HepG2 (cell line): ENCODE measurements at regions not wholly inside any gene's neighbourhood (a gene's known extent, or its start where the extent isn't known, plus 50 kb on each side); places are given as distances from the start of the nearest gene placed in this dataset.

Source experiments
- ATAC-seq: fragments of 200-7000 bp; cut with Tn5 transposase; 3 replicates; pipeline ENCODE4 v1.9.1; 2020; ENCODE audit warnings: mild to moderate bottlenecking, moderate library complexity
- BruUV-seq: library from RNA; stranded (reverse); fragments of 400-500 nt; replicated peaks from 2 replicates; lab custom pipeline; 2021; lab: Mats Ljungman, UMichigan
- CTCF ChIA-PET: fragments of 300-600 bp; formaldehyde crosslinking; extraction: SDS; loops from one replicate; lab custom pipeline; 2021; ENCODE audit warnings: low total read pairs, inconsistent platforms, low intra/inter-chr PET ratio; lab: Yijun Ruan, JAX
- POLR2A ChIA-PET: fragments of 350-600 bp; sonication (Branson Sonifier 250); formaldehyde crosslinking; loops from one replicate; lab custom pipeline; 2020; ENCODE audit warnings: antibody characterized with exemption, inconsistent platforms; lab: Yijun Ruan, JAX
- DNase-seq: peaks from one replicate; pipeline ENCODE4 v3.0.0-alpha.2; 2015; ENCODE audit warnings: low spot score
- FAIRE-seq: peaks from 3 replicates; lab custom pipeline; 2011; peaks lifted over from hg19 to GRCh38; lab: Jason Lieb, UNC
- H2AFZ ChIP-seq: one replicate; pipeline ENCODE4 v1.6.1; 2011; ENCODE audit warnings: low read length, inconsistent platforms
- H3K27ac ChIP-seq: fragments of 300-600 bp; 3 replicates; pipeline ENCODE4 v1.8.0; 2011; ENCODE audit warnings: mixed run types, mild to moderate bottlenecking, mixed read lengths, low read length, inconsistent platforms; ENCODE audit not compliant: insufficient read depth; ENCODE audit errors: extremely low read length
- H3K27me3 ChIP-seq, 2 experiments: fragments of 200-600 bp in 1 of 2; 2 replicates in 1 of 2; 3 replicates in 1 of 2; pipeline versions ENCODE4 v1.6.0 to v1.8.0; 2011; ENCODE audit warnings: low read length in 2 of 2, mild to moderate bottlenecking in 2 of 2, moderate library complexity in 2 of 2, inconsistent platforms in 1 of 2; ENCODE audit not compliant: insufficient read depth in 2 of 2, control insufficient read depth in 1 of 2
- H3K36me3 ChIP-seq, 2 experiments: fragments of 200-600 bp in 1 of 2; replicated peaks in 1 of 2; 2 replicates in 1 of 2; 3 replicates in 1 of 2; pipeline versions ENCODE4 v1.5.1 to v1.8.0; 2011; ENCODE audit warnings: low read length in 2 of 2, inconsistent platforms in 1 of 2; ENCODE audit not compliant: insufficient read depth in 2 of 2, control insufficient read depth in 1 of 2
- H3K4me1 ChIP-seq: 2 replicates; pipeline ENCODE4 v1.5.1; 2012; ENCODE audit warnings: low read length, inconsistent platforms; ENCODE audit not compliant: insufficient read depth
- H3K4me2 ChIP-seq: 2 replicates; pipeline ENCODE4 v1.6.0; 2011; ENCODE audit warnings: low read depth, low read length, inconsistent platforms
- H3K4me3 ChIP-seq, 3 experiments: fragments of 200-600 bp in 1 of 3; sonication (generic), shearing (Covaris generic) in 1 of 3; replicated peaks in 1 of 3; 2 replicates each; pipeline ENCODE4 v1.5.1; 2011 to 2016; ENCODE audit warnings: low read length in 3 of 3, inconsistent platforms in 2 of 3, low read depth in 2 of 3, mild to moderate bottlenecking in 2 of 3, control low read depth in 1 of 3, mixed read lengths in 1 of 3; ENCODE audit not compliant: insufficient read depth in 1 of 3
- H3K79me2 ChIP-seq: one replicate; pipeline ENCODE4 v1.6.1; 2011; ENCODE audit warnings: low read length, inconsistent platforms; ENCODE audit not compliant: insufficient read depth
- H3K9ac ChIP-seq: 2 replicates; pipeline ENCODE4 v1.6.0; 2011; ENCODE audit warnings: mild to moderate bottlenecking, low read depth, low read length, inconsistent platforms; ENCODE audit not compliant: insufficient read depth
- H3K9me3 ChIP-seq: 2 replicates; pipeline ENCODE4 v1.5.1; 2012; ENCODE audit warnings: mild to moderate bottlenecking, low read length
- H4K20me1 ChIP-seq: 2 replicates; pipeline ENCODE4 v1.6.0; 2011; ENCODE audit warnings: inconsistent platforms, mild to moderate bottlenecking, low read length, moderate library complexity; ENCODE audit not compliant: insufficient read depth
- ATF7 ChIP-seq, 2 experiments: fragments of 450-650 bp in 1 of 2; sonication (generic) in 1 of 2; formaldehyde crosslinking in 1 of 2; IDR thresholded peaks; 2 replicates each; pipeline versions ENCODE4 v1.4.0 to v1.6.1; 2016 to 2020; ENCODE audit warnings: antibody characterized with exemption in 1 of 2, mild to moderate bottlenecking in 1 of 2, missing genetic modification reagents in 1 of 2
- ATM ChIP-seq: fragments of 450-650 bp; IDR thresholded peaks from 2 replicates; pipeline ENCODE4 v1.7.1; 2017; ENCODE audit warnings: mild to moderate bottlenecking, borderline replicate concordance
- CREB1 ChIP-seq, 2 experiments: fragments of 450-650 bp in 1 of 2; IDR thresholded peaks; 2 replicates each; pipeline ENCODE4 v1.6.1; 2016 to 2017; ENCODE audit warnings: control low read depth in 1 of 2, mild to moderate bottlenecking in 1 of 2, missing compliant biosample characterization in 1 of 2, missing genetic modification characterization in 1 of 2
- FUBP1 ChIP-seq: sonication (generic); formaldehyde crosslinking; IDR thresholded peaks from 2 replicates; pipeline ENCODE4 v1.5.1; 2020; ENCODE audit warnings: missing genetic modification reagents, mild to moderate bottlenecking, borderline replicate concordance
- PITX1 ChIP-seq: sonication (generic); formaldehyde crosslinking; IDR thresholded peaks from 2 replicates; pipeline ENCODE4 v1.5.1; 2020; ENCODE audit warnings: mild to moderate bottlenecking, missing genetic modification reagents
- ZNF879 ChIP-seq: sonication (generic); formaldehyde crosslinking; IDR thresholded peaks from 2 replicates; pipeline ENCODE4 v1.8.1; 2023; ENCODE audit warnings: missing genetic modification reagents
- WGBS: methylation state at CpG from one replicate; pipeline ENCODE4 v1.1.6; 2017; ENCODE audit warnings: low lambda C conversion rate; 5-methylcytosine and 5-hydroxymethylcytosine counted together
- in situ Hi-C: cut with HindIII; loops from 2 replicates; pipeline ENCODE4 v1.10.0; 2017; ENCODE audit warnings: low pct_unique_long_range_greater_than_20kb; ENCODE audit not compliant: extremely low pct_ligation_motif_present
- intact Hi-C: fragments of 100-400 bp; cut with micrococcal nuclease; formaldehyde crosslinking; loops from one replicate; pipeline ENCODE4 v1.10.0; 2022; ENCODE audit not compliant: unreplicated experiment
- TF ChIP-seq, protein P1 (sequence below): sonication (generic); formaldehyde crosslinking; IDR thresholded peaks from 2 replicates; pipeline ENCODE4 v1.4.0; 2020; ENCODE audit warnings: missing genetic modification reagents

GRCh38 chr12:126797525-126797924 lies 1469.4 kb upstream of the TMEM132C start:
- BruUV-seq = no TSS peak
- no peak for DNase-seq
- H3K9me3 ChIP-seq = peaks cover 75% of the 10 kb centered on the region
- H3K27me3 ChIP-seq = no peaks in the 10 kb centered on the region
- POLR2A ChIA-PET = no interaction called here
- no peak overlapping the region for H3K4me3 ChIP-seq
- no peak for ATAC-seq
- no peaks in the 10 kb centered on the region for H4K20me1 ChIP-seq
- 0% methylated on average over 4 of the region's 5 CpGs for WGBS
- no peak overlapping the region for H3K4me2 ChIP-seq
- no peak overlapping the region for H3K27ac ChIP-seq
- no peaks in the 10 kb centered on the region for H3K79me2 ChIP-seq
- H3K9ac ChIP-seq = no peak overlapping the region
- H3K4me1 ChIP-seq = no peaks in the 10 kb centered on the region
- FAIRE-seq = no peak
- no peaks in the 10 kb centered on the region for H3K36me3 ChIP-seq
- intact Hi-C loops (no loop called here), in situ Hi-C loops (no loop called here)
- H2AFZ ChIP-seq = no peak overlapping the region
- TF ChIP-seq ATM = no peak
- no peak for TF ChIP-seq ZNF879 (CRISPR knock-in tag)
- TF ChIP-seq CREB1 (IDR thresholded peaks at IDR 0.05) = peak; percentile 91
- no peak for TF ChIP-seq CREB1 (CRISPR knock-in tag; IDR thresholded peaks at IDR 0.05)
- TF ChIP-seq ATF7 (IDR thresholded peaks at IDR 0.05) = peak; percentile 29; the same call in 1 of the 2 replicates
- TF ChIP-seq ATF7 (CRISPR knock-in tag; IDR thresholded peaks at IDR 0.05) = no peak
- TF ChIP-seq, protein P1, sequence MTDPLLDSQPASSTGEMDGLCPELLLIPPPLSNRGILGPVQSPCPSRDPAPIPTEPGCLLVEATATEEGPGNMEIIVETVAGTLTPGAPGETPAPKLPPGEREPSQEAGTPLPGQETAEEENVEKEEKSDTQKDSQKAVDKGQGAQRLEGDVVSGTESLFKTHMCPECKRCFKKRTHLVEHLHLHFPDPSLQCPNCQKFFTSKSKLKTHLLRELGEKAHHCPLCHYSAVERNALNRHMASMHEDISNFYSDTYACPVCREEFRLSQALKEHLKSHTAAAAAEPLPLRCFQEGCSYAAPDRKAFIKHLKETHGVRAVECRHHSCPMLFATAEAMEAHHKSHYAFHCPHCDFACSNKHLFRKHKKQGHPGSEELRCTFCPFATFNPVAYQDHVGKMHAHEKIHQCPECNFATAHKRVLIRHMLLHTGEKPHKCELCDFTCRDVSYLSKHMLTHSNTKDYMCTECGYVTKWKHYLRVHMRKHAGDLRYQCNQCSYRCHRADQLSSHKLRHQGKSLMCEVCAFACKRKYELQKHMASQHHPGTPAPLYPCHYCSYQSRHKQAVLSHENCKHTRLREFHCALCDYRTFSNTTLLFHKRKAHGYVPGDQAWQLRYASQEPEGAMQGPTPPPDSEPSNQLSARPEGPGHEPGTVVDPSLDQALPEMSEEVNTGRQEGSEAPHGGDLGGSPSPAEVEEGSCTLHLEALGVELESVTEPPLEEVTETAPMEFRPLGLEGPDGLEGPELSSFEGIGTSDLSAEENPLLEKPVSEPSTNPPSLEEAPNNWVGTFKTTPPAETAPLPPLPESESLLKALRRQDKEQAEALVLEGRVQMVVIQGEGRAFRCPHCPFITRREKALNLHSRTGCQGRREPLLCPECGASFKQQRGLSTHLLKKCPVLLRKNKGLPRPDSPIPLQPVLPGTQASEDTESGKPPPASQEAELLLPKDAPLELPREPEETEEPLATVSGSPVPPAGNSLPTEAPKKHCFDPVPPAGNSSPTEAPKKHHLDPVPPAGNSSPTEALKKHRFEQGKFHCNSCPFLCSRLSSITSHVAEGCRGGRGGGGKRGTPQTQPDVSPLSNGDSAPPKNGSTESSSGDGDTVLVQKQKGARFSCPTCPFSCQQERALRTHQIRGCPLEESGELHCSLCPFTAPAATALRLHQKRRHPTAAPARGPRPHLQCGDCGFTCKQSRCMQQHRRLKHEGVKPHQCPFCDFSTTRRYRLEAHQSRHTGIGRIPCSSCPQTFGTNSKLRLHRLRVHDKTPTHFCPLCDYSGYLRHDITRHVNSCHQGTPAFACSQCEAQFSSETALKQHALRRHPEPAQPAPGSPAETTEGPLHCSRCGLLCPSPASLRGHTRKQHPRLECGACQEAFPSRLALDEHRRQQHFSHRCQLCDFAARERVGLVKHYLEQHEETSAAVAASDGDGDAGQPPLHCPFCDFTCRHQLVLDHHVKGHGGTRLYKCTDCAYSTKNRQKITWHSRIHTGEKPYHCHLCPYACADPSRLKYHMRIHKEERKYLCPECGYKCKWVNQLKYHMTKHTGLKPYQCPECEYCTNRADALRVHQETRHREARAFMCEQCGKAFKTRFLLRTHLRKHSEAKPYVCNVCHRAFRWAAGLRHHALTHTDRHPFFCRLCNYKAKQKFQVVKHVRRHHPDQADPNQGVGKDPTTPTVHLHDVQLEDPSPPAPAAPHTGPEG (CRISPR knock-in tag) = no peak
- no peak for TF ChIP-seq FUBP1 (CRISPR knock-in tag)
- TF ChIP-seq PITX1 (CRISPR knock-in tag) = no peak
- TF ChIP-seq, all 625 proteins: peak for 2
- CTCF ChIA-PET = no interaction called here
